ENCODE measurements at regions not wholly inside any gene's neighbourhood (a gene's known extent, or its start where the extent isn't known, plus 50 kb on each side); places are given as distances from the start of the nearest gene placed in this dataset.

GRCh38 chr1:213659580-213660547 lies 327.9 kb upstream of the PROX1 start:
- Histone ChIP-seq H3K4me3 (no peak overlapping the region), H3K4me1 (no peaks in the 10 kb centered on the region), H3K9me3 (no peaks in the 10 kb centered on the region), H3K27me3 (no peaks in the 10 kb centered on the region), H3K27ac (no peak overlapping the region), H3K36me3 (no peaks in the 10 kb centered on the region)
- intact Hi-C loops (cut with DNase I; ENCODE audit: low total_unique reads) = no loop called here
- TF ChIP-seq CTCF (IDR thresholded peaks at IDR 0.05 in 4 of 5, conservative IDR thresholded peaks at IDR 0.05 in 1 of 5) = no peak
- no peak for TF ChIP-seq POLR2A (IDR thresholded peaks at IDR 0.05)
- in situ Hi-C loops (cut with MboI; ENCODE audit: low sequenced_read_pairs in 4 of 4) = no loop called here
- DNase-seq (no peak), ATAC-seq (no peak)

GRCh38 chr1:213661302-213661701 lies 326.5 kb upstream of the PROX1 start:
- ATAC-seq = no peak
- Histone ChIP-seq H3K27ac (no peak overlapping the region), H3K27me3 (no peaks in the 10 kb centered on the region), H3K4me3 (no peak overlapping the region), H3K9me3 (no peaks in the 10 kb centered on the region), H3K36me3 (no peaks in the 10 kb centered on the region), H3K4me1 (no peaks in the 10 kb centered on the region)
- intact Hi-C loops (cut with DNase I; ENCODE audit: low total_unique reads) = no loop called here
- no peak for DNase-seq
- in situ Hi-C loops (cut with MboI; ENCODE audit: low sequenced_read_pairs in 4 of 4) = no loop called here
- TF ChIP-seq CTCF (IDR thresholded peaks at IDR 0.05 in 4 of 5, conservative IDR thresholded peaks at IDR 0.05 in 1 of 5) = no peak
- no peak for TF ChIP-seq POLR2A (IDR thresholded peaks at IDR 0.05)

- Histone ChIP-seq H3K4me1 (no peaks in the 10 kb centered on the region), H3K36me3 (no peaks in the 10 kb centered on the region), H3K4me3 (no peak overlapping the region), H3K9me3 (no peaks in the 10 kb centered on the region), H3K27ac (no peak overlapping the region), H3K27me3 (no peaks in the 10 kb centered on the region)
- DNase-seq = no peak
- no peak for ATAC-seq
- intact Hi-C loops (cut with DNase I; ENCODE audit: low total_unique reads) (no loop called here), in situ Hi-C loops (cut with MboI; ENCODE audit: low sequenced_read_pairs in 4 of 4) (no loop called here)
- TF ChIP-seq CTCF (IDR thresholded peaks at IDR 0.05 in 4 of 5, conservative IDR thresholded peaks at IDR 0.05 in 1 of 5) = no peak
- no peak for TF ChIP-seq POLR2A (IDR thresholded peaks at IDR 0.05)
Observed at GRCh38 chr1:213666113-213666512, 321.7 kb upstream of the PROX1 start.

GRCh38 chr1:213666922-213667321 lies 320.9 kb upstream of the PROX1 start:
- Histone ChIP-seq H3K4me3 (no peak overlapping the region), H3K4me1 (no peaks in the 10 kb centered on the region), H3K27ac (no peak overlapping the region), H3K27me3 (no peaks in the 10 kb centered on the region), H3K36me3 (no peaks in the 10 kb centered on the region), H3K9me3 (no peaks in the 10 kb centered on the region)
- DNase-seq = no peak
- TF ChIP-seq CTCF (IDR thresholded peaks at IDR 0.05 in 4 of 5, conservative IDR thresholded peaks at IDR 0.05 in 1 of 5) = no peak
- TF ChIP-seq POLR2A (IDR thresholded peaks at IDR 0.05) = no peak
- ATAC-seq = no peak
- intact Hi-C loops (cut with DNase I; ENCODE audit: low total_unique reads) = no loop called here
- in situ Hi-C loops (cut with MboI; ENCODE audit: low sequenced_read_pairs in 4 of 4) = no loop called here
